GM21367 (cell line): ENCODE measurements at regions not wholly inside any gene's neighbourhood (a gene's known extent, or its start where the extent isn't known, plus 50 kb on each side); places are given as distances from the start of the nearest gene placed in this dataset.
"Not testable (repeated sequence)": the region's sequence is repeated elsewhere in the genome, so short reads cannot be mapped to it uniquely, and the experiment has no call there.

Experiments
- ATAC-seq: cut with Tn5 transposase; IDR thresholded peaks from one replicate; pipeline ENCODE4 v1.9.1; 2021; ENCODE audit not compliant: unreplicated experiment

GRCh38 chr20:26134606-26135005 is 438.0 kb upstream of the ZNF337 start:
- no peak for ATAC-seq

GRCh38 chr20:26133794-26134193 is 437.1 kb upstream of the ZNF337 start:
- not testable (repeated sequence) for ATAC-seq

- not testable (repeated sequence) for ATAC-seq
Measured at GRCh38 chr20:26120920-26121319, 424.3 kb upstream of the ZNF337 start.

GRCh38 chr20:26094498-26094897 is 397.8 kb upstream of the ZNF337 start:
- ATAC-seq = not testable (repeated sequence)

GRCh38 chr20:26091921-26092320 is 395.3 kb upstream of the ZNF337 start:
- ATAC-seq = not testable (repeated sequence)

- not testable (repeated sequence) for ATAC-seq
Measured at GRCh38 chr20:26086195-26086594, 389.5 kb upstream of the ZNF337 start.

- ATAC-seq = not testable (repeated sequence)
Measured at GRCh38 chr20:26073972-26074371, 377.3 kb upstream of the ZNF337 start.

GRCh38 chr20:26059324-26059723 is 362.7 kb upstream of the ZNF337 start:
- ATAC-seq = not testable (repeated sequence)

GRCh38 chr20:26058446-26058845 is 361.8 kb upstream of the ZNF337 start:
- ATAC-seq = not testable (repeated sequence)

- ATAC-seq = not testable (repeated sequence)
Measured at GRCh38 chr20:26057135-26057752, 360.6 kb upstream of the ZNF337 start.

- ATAC-seq = not testable (repeated sequence)
Measured at GRCh38 chr20:26025792-26026191, 329.1 kb upstream of the ZNF337 start.

GRCh38 chr20:26010942-26011276 is 314.3 kb upstream of the ZNF337 start:
- not testable (repeated sequence) for ATAC-seq

- not testable (repeated sequence) for ATAC-seq
Measured at GRCh38 chr20:26010224-26010941, 313.7 kb upstream of the ZNF337 start.

- ATAC-seq = not testable (repeated sequence)
Measured at GRCh38 chr20:26009402-26010223, 313.0 kb upstream of the ZNF337 start.

GRCh38 chr20:26008026-26008425 is 311.4 kb upstream of the ZNF337 start:
- ATAC-seq = not testable (repeated sequence)

- ATAC-seq = not testable (repeated sequence)
Measured at GRCh38 chr20:26006164-26006563, 309.5 kb upstream of the ZNF337 start.

- not testable (repeated sequence) for ATAC-seq
Measured at GRCh38 chr20:26003959-26004358, 307.3 kb upstream of the ZNF337 start.

- ATAC-seq = not testable (repeated sequence)
Measured at GRCh38 chr20:25997367-25998038, 300.9 kb upstream of the ZNF337 start.

GRCh38 chr20:25992146-25992545 is 295.5 kb upstream of the ZNF337 start:
- ATAC-seq = no peak

GRCh38 chr20:25991756-25992130 is 295.1 kb upstream of the ZNF337 start:
- ATAC-seq = no peak
